C1 segment of cervical spinal cord (tissue), 14 donors: ENCODE measurements at regions not wholly inside any gene's neighbourhood (a gene's known extent, or its start where the extent isn't known, plus 50 kb on each side); places are given as distances from the start of the nearest gene placed in this dataset.
"Not testable (repeated sequence)": the region's sequence is repeated elsewhere in the genome, so short reads cannot be mapped to it uniquely, and the experiment has no call there.

Experiments used
- DNase-seq, 14 donors: peaks; one replicate each; lab custom pipeline; 2025; lab: John Stamatoyannopoulos, UW

GRCh38 chr6:140847262-140847645 is 1285.5 kb upstream of the GJE1 start:
- DNase-seq: no peak

DNA sequence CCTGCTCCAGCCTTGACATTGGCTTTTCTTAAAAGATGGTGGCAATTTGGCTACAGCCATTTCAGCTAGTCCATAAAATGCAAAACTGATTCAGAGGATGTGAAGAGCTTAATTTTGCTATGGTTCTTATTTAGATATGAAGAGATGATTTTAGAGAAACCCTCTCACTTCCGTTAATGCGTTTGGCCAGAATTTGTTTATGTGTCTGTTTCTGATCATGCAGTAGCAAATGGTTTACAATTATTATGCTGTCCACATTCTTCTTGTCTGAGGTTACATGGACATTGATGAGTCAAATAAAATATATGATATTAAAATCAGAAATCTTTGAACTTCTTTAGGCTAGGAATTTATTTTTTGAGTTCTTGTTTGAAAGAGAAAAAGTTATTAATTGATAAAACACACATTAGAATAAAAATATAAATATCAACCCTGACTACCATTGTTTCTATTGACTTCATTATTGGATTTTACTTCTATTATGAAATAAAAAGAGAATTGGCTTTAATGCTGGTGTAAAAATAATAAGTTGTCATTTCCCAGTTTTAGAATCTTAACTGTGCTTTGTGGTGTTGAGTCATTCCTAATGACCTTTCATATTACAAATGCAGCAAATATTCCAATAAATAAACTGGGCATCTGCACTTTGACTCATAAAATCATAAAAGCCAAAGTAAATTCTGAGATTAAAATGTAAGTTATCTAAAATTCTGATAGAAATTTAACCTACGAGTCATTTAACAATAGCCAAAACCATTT is 1286.0 kb upstream of the GJE1 start:
- DNase-seq: no peak

DNA sequence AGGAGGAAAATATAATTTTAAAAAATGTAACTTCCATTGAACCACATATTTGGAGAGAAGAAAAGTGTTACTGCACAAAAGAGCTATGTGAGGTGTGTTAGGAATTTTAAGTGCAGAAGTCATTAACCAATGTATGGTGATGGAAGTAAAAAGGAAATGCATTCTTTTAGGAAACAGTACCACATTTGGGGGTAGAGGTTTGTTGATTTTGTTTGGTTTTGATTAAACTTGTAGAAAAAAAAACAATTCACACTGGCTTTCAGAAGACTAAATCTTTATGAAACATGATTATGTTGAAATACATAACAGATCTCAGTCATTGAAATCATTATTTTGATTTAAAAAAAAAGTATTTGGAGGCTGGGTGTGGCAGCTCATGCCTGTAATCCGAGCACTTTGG is 1287.0 kb upstream of the GJE1 start:
- DNase-seq: no peak

DNA sequence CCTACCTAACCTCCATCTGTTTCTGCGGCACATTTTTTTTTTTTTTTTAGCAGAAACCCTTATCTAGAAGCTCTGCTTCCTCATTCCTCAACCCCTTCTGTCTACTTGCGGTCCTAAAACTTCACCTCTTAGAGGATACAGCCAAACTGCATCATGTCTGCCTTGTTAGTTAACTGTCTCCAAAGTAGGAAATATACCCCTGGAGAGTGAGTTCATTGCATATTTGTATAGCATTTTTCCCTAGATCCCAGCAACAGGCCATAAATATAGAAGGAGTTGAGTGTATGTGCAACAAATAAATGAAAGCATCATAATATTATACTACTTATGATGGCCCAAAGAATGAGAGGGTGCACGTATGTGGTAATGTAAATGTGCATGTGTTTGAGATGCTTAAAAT is 1288.6 kb upstream of the GJE1 start:
- DNase-seq: no peak

DNA sequence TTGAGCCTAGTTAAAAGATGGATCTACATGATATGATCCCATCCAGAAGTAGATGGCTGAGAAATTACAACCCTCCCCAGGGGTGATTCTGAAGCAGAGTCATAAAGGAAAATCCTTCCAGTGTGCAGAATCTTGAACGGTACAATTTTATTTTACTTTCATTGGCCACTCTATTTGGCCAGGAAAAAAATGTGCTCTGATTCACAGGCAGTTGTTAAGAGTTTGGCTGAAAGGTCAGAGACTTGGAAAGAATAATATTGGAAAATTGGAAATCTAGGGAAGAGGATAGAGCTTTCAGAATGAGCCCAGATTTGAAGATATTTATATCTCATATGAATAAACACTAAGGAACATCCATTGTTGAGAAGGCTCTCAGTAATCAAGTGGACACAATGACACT is 1299.3 kb upstream of the GJE1 start:
- DNase-seq: no peak

- no peak for DNase-seq
Observed at GRCh38 chr6:140830666-140831065, 1302.1 kb upstream of the GJE1 start.

DNA sequence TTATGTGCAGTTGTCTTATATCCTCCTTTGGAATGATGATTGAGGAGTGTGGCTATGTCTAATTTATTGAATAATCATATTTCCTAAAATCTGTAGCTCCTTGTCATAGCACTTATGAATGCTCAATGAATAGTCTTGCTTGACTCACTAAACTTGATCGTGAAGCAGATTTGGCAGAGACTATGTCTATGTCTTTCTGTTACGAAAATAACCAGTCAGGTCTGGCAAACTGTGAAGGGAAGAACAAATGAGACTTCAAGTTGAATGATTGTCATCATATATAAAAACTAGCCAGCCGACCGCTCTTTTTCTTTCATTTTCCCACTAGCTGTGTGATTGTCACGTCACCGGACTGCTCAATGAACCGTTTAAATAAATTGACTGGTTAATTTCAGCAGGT is 1303.9 kb upstream of the GJE1 start:
- no peak for DNase-seq

- DNase-seq: no peak
Observed at GRCh38 chr6:140827593-140827992, 1305.1 kb upstream of the GJE1 start.

DNA sequence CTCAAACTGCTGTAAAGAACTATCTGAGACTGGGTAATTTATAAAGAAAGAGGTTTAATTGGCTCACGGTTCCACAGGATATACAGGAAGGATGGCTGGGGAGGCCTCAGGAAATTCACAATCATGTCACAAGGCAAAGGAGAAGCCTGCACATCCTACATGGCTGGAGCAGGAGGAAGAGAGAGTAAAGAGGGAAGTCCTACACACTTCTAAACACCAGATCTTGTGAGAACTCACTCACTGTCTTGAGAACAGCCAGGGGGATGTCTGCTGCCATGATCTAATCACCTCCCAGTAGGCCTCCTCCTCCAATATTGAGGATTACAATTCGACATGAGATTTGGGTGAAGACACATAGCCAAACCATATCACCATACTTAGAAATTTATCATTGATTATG is 1307.0 kb upstream of the GJE1 start:
- DNase-seq: no peak

DNA sequence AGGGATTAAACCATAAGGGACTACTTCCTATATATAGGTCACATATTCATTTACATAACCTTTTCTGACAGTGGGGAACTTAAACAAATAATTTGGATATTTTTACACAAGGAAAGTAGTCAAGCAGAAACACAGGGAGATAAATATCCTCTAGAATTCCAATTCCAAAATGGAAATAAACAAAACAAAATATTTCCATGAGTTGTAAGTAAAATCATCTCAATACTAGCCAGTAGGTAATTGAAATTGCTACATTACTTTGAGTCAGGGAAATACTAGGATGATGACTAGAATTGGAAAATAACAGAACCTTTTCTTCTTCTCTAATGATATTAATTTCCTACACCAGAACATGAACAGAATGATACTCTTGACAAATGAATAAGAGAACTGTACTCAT is 1308.1 kb upstream of the GJE1 start:
- DNase-seq: no peak

DNA sequence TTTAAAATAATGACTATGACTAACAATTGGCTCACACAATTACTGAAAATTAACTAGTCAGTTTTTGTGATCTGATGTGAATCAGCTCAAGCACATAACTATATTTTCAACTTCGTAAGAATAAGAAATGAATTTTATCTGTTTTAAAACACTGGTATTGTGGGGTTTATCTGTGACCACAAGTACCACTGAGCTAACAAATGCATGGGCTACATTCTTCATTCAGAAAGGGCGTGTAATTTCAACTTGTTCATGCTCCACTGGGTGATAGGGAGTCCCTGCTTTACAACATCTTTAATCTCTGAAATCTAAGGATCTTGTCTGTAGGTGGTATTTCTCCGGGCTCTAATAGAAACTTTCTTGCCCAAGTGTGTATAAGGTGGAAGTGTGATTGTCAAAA is 1311.5 kb upstream of the GJE1 start:
- no peak for DNase-seq

GRCh38 chr6:140817176-140817575 is 1315.5 kb upstream of the GJE1 start:
- no peak for DNase-seq

- DNase-seq: no peak
Observed at GRCh38 chr6:140816681-140817080, 1316.0 kb upstream of the GJE1 start.

DNA sequence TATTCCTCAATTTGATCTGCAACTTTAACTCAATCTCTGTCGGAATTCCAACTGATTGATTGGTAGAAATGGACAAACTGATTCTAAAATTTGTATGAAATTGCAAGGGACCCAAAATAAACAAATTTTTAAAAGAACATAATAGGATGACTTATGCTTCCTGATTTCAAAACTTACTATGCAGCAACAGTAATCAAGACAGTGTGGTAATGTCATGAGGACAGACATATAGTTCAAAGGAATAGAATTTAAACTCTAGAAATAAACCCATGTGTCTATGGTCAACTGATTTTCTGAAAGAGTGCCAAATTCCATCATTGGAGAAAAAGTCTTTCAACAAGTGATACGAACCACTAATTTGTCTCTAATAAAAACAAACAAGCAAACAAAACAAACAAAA is 1320.1 kb upstream of the GJE1 start:
- no peak for DNase-seq

GRCh38 chr6:140811642-140812041 is 1321.1 kb upstream of the GJE1 start:
- DNase-seq: no peak

- DNase-seq: no peak
Observed at GRCh38 chr6:140809694-140810101, 1323.0 kb upstream of the GJE1 start.

DNA sequence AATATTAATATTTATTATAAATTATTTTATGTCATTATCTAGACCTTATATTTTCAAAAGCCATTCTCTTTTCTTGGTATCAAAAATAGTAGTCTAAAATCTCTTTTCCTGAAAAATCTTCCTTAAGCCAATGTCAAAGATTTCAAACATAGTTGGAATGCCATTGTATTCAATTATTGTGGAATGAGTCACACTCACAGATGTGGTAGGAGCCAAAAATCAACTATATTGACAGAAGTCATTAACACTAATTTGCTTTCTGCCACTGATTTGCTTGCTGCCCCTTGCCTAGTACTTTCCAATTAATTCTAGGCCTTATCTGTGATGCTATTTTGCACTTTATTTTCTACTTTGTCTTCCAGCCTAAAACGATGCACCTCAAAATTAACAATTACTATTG is 1326.3 kb upstream of the GJE1 start:
- no peak for DNase-seq

DNA sequence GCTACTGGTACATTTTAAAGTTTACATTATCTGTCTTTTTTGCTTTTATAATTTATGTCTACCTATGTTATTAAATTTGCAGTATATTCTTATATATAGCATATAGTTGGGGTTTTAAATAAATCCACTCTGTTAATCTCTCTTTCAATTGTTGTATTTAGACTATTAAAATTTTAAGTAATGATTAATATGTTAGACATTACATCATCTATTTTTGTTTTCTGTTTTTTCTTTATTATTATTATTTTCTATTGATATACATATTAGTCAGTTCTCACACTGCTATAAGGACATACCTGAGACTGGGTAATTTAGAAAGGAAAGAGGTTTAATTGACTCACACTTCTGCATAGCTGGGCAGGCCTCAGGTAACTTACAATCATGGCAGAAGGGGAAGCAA is 1338.2 kb upstream of the GJE1 start:
- DNase-seq: no peak

DNA sequence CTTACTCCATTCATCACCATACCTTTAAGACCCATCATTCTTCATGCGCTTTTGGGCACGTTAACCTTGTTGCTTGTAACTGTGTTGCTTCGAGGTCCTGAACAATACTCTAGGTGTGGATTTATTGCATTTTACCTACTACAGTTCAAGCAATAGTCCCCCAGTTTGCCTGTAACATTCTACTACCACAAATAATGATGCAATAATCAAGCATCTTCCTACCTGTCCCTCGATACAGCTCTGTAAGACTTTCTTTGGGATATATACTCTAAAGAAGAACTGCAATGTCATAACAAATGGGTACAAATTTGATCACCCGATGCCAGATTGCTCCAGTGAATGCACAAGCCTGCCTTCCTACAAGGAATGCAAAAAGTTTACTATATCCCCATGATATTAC is 1342.6 kb upstream of the GJE1 start:
- DNase-seq: no peak

- DNase-seq: no peak
Observed at GRCh38 chr6:140789466-140789865, 1343.3 kb upstream of the GJE1 start.

GRCh38 chr6:140785926-140786325 is 1346.8 kb upstream of the GJE1 start:
- no peak for DNase-seq

GRCh38 chr6:140784573-140784972 is 1348.2 kb upstream of the GJE1 start:
- DNase-seq: no peak

DNA sequence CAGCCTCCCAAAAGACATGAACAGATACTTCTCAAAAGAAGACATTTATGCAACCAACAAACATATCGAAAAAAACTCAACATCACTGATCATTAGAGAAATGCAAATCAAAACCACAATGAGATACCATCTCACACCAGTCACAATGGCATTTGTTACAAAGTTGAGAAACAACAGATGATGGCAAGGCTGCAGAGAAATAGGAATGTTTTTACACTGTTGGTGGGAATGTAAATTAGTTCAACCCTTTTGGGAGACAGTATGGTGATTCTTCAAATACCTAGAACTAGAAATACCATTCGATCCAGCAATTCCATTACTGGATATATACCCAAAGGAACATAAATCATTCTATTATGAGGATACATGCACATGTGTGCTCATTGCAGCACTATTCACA is 1349.2 kb upstream of the GJE1 start:
- DNase-seq: not testable (repeated sequence)

DNA sequence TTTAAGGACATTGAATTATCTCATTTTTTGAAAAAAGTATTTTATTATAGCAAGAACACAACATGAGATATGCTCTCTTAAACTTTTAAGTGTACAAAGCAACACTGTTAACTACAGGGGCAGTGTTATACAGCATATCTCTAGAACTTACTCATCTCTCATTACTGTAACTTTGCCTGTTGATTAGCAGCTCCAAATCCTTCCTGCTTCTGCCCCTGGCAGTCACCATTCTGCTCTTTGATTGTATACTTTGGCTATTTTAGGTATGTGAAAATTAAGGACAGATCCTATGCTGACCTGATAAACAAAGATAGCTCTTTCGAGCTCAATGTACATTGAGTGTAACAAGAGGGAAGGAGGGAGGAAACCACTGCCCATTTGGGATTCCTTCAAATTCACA is 1349.8 kb upstream of the GJE1 start:
- DNase-seq: no peak
